H9 (cell line): ENCODE measurements at regions not wholly inside any gene's neighbourhood (a gene's known extent, or its start where the extent isn't known, plus 50 kb on each side); places are given as distances from the start of the nearest gene placed in this dataset.

Experiments
- DNase-seq: peaks from one replicate; pipeline ENCODE4 v3.0.0-alpha.2; 2017
- H2AFZ ChIP-seq: one replicate; pipeline ENCODE4 v1.6.1; 2013; ENCODE audit warnings: mild to moderate bottlenecking, low read length, control low read depth, moderate library complexity
- H2AK5ac ChIP-seq: 2 replicates; pipeline ENCODE4 v1.6.1; 2013; ENCODE audit warnings: low read length, control low read depth, mixed read lengths; ENCODE audit not compliant: insufficient read length
- H2BK120ac ChIP-seq: one replicate; pipeline ENCODE4 v1.6.1; 2013; ENCODE audit warnings: low read depth, mild to moderate bottlenecking, low read length, control low read depth, inconsistent platforms; ENCODE audit not compliant: poor library complexity, severe bottlenecking
- H2BK12ac ChIP-seq: 2 replicates; pipeline ENCODE4 v1.6.1; 2013; ENCODE audit warnings: low read length, control low read depth, mixed read lengths, low read depth; ENCODE audit not compliant: insufficient read length
- H2BK15ac ChIP-seq: 2 replicates; pipeline ENCODE4 v1.6.1; 2013; ENCODE audit warnings: low read depth, low read length, control low read depth
- H2BK20ac ChIP-seq: one replicate; pipeline ENCODE4 v1.6.1; 2013; ENCODE audit warnings: low read depth, mild to moderate bottlenecking, low read length, control low read depth, inconsistent platforms; ENCODE audit not compliant: poor library complexity, severe bottlenecking
- H2BK5ac ChIP-seq: 2 replicates; pipeline ENCODE4 v1.6.1; 2013; ENCODE audit warnings: low read length, control low read depth, mixed read lengths; ENCODE audit not compliant: insufficient read length
- H3K14ac ChIP-seq: 2 replicates; pipeline ENCODE4 v1.6.1; 2013; ENCODE audit warnings: low read length, control low read depth; ENCODE audit not compliant: insufficient read depth
- H3K18ac ChIP-seq: 2 replicates; pipeline ENCODE4 v1.6.1; 2013; ENCODE audit warnings: low read depth, mild to moderate bottlenecking, mixed read lengths, low read length, control low read depth; ENCODE audit not compliant: insufficient read length
- H3K23ac ChIP-seq: 2 replicates; pipeline ENCODE4 v1.6.1; 2013; ENCODE audit warnings: low read length, control low read depth, mixed read lengths, low read depth; ENCODE audit not compliant: insufficient read length
- H3K23me2 ChIP-seq: 2 replicates; pipeline ENCODE4 v1.6.1; 2013; ENCODE audit warnings: low read depth, mild to moderate bottlenecking, mixed read lengths, low read length, control low read depth; ENCODE audit not compliant: insufficient read length, poor library complexity, severe bottlenecking
- H3K27ac ChIP-seq: 2 replicates; pipeline ENCODE4 v1.5.1; 2013; ENCODE audit warnings: low read length, control low read depth, mixed read lengths, low read depth; ENCODE audit not compliant: insufficient read length
- H3K27me3 ChIP-seq: 2 replicates; pipeline ENCODE4 v1.6.1; 2013; ENCODE audit warnings: low read length, control low read depth, inconsistent platforms; ENCODE audit not compliant: insufficient read depth
- H3K4ac ChIP-seq: 2 replicates; pipeline ENCODE4 v1.6.1; 2013; ENCODE audit warnings: low read depth, mild to moderate bottlenecking, control low read depth, inconsistent platforms, low read length, moderate library complexity
- H3K4me1 ChIP-seq: 2 replicates; pipeline ENCODE4 v1.6.1; 2013; ENCODE audit warnings: low read length, control low read depth, inconsistent platforms; ENCODE audit not compliant: insufficient read depth
- H3K4me2 ChIP-seq: 2 replicates; pipeline ENCODE4 v1.6.1; 2013; ENCODE audit warnings: low read length, control low read depth, mixed read lengths; ENCODE audit not compliant: insufficient read length, insufficient read depth
- H3K56ac ChIP-seq: 2 replicates; pipeline ENCODE4 v1.6.1; 2013; ENCODE audit warnings: low read depth, mild to moderate bottlenecking, mixed read lengths, low read length, control low read depth; ENCODE audit not compliant: insufficient read length
- H3K79me1 ChIP-seq: 2 replicates; pipeline ENCODE4 v1.6.1; 2013; ENCODE audit warnings: low read depth, mild to moderate bottlenecking, moderate library complexity, low read length, control low read depth, inconsistent platforms; ENCODE audit not compliant: insufficient read depth, poor library complexity, severe bottlenecking
- H3K79me2 ChIP-seq: 2 replicates; pipeline ENCODE4 v1.6.1; 2013; ENCODE audit warnings: low read length, control low read depth, inconsistent platforms; ENCODE audit not compliant: insufficient read depth
- H3K9ac ChIP-seq: 2 replicates; pipeline ENCODE4 v1.6.1; 2013; ENCODE audit warnings: low read length, control low read depth, mixed read lengths; ENCODE audit not compliant: insufficient read length; ENCODE audit errors: extremely low read depth
- H3K9me3 ChIP-seq: one replicate; pipeline ENCODE4 v1.6.1; 2013; ENCODE audit warnings: low read depth, low read length, inconsistent platforms; ENCODE audit not compliant: control insufficient read depth
- H3T11ph ChIP-seq: one replicate; pipeline ENCODE4 v1.6.1; 2013; ENCODE audit warnings: mild to moderate bottlenecking, low read length, control low read depth, inconsistent platforms
- H4K20me1 ChIP-seq: one replicate; pipeline ENCODE4 v1.6.1; 2013; ENCODE audit not compliant: control insufficient read depth, insufficient read length, insufficient read depth
- H4K5ac ChIP-seq: 2 replicates; pipeline ENCODE4 v1.6.1; 2013; ENCODE audit warnings: low read depth, mild to moderate bottlenecking, mixed read lengths, low read length, control low read depth; ENCODE audit not compliant: insufficient read length
- H4K8ac ChIP-seq: replicated peaks from 2 replicates; pipeline ENCODE4 v1.6.1; 2013; ENCODE audit warnings: low read length, control low read depth, mixed read lengths, low read depth; ENCODE audit not compliant: insufficient read length
- H4K91ac ChIP-seq: 2 replicates; pipeline ENCODE4 v1.6.1; 2013; ENCODE audit warnings: low read depth, mild to moderate bottlenecking, moderate library complexity, mixed read lengths, low read length, control low read depth; ENCODE audit not compliant: insufficient read length
- H3K27ac Mint-ChIP-seq, 3 experiments: 2 replicates in 2 of 3; 3 replicates in 1 of 3; pipeline ENCODE4 v1.8.0; 2020 to 2021; ENCODE audit warnings: mixed read lengths in 3 of 3, mild to moderate bottlenecking in 1 of 3, moderate library complexity in 1 of 3
- H3K27me3 Mint-ChIP-seq: 2 replicates; pipeline ENCODE4 v1.8.0; 2021; ENCODE audit warnings: low read depth, mild to moderate bottlenecking, moderate library complexity, mixed read lengths
- H3K36me3 Mint-ChIP-seq, 3 experiments: 2 replicates in 2 of 3; 3 replicates in 1 of 3; pipeline ENCODE4 v1.8.0; 2020 to 2021; ENCODE audit warnings: low read depth in 3 of 3, mixed read lengths in 3 of 3; ENCODE audit not compliant: insufficient read depth in 1 of 3
- H3K4me1 Mint-ChIP-seq, 2 experiments: 2 replicates each; pipeline ENCODE4 v1.8.0; 2020; ENCODE audit warnings: mixed read lengths in 2 of 2
- H3K4me3 Mint-ChIP-seq, 2 experiments: 2 replicates in 1 of 2; 3 replicates in 1 of 2; pipeline ENCODE4 v1.8.0; 2020 to 2021; ENCODE audit warnings: mild to moderate bottlenecking in 2 of 2, mixed read lengths in 2 of 2, moderate library complexity in 1 of 2
- H3K9me3 Mint-ChIP-seq, 2 experiments: 2 replicates in 1 of 2; 3 replicates in 1 of 2; pipeline ENCODE4 v1.8.0; 2020; ENCODE audit warnings: mild to moderate bottlenecking in 2 of 2, mixed read lengths in 2 of 2, moderate library complexity in 1 of 2
- CTCF ChIP-seq: fragments of 200-600 bp; sonication (generic); conservative IDR thresholded peaks from 3 replicates; pipeline ENCODE4 v1.8.0; 2021; ENCODE audit warnings: antibody characterized with exemption, mild to moderate bottlenecking
- WGBS: extraction: QIAGEN DNeasy Blood & Tissue Kit; methylation state at CpG from one replicate; pipeline ENCODE4 v1.1.7; 2013; ENCODE audit warnings: missing lambda C conversion rate, low lambda C conversion rate, mixed read lengths; ENCODE audit not compliant: insufficient read length; ENCODE audit errors: extremely low coverage; 5-methylcytosine and 5-hydroxymethylcytosine counted together

GRCh38 chr9:86525182-86525581, 171.0 kb upstream of the TUT7 start:
- no peak overlapping the region for H2AFZ ChIP-seq
- no CpG with 5 or more reads among the region's 5 CpGs for WGBS

More at GRCh38 chr9:86525182-86525581, 171.0 kb upstream of the TUT7 start:
- Histone ChIP-seq H3K27me3 (no peaks in the 10 kb centered on the region), H3K27ac (no peak overlapping the region), H2AK5ac (no peak overlapping the region), H3K4me1 (no peaks in the 10 kb centered on the region), H4K8ac (no peak overlapping the region), H3K79me2 (no peaks in the 10 kb centered on the region), H3K4ac (no peak overlapping the region), H3K79me1 (no peaks in the 10 kb centered on the region), H3K4me2 (no peak overlapping the region), H3K23ac (no peak overlapping the region), H3K18ac (no peak overlapping the region), H3K9me3 (no peaks in the 10 kb centered on the region), H3K23me2 (no peaks in the 10 kb centered on the region), H2BK15ac (no peak overlapping the region), H2BK120ac (no peak overlapping the region), H4K20me1 (no peaks in the 10 kb centered on the region), H2BK12ac (no peak overlapping the region), H3K14ac (no peak overlapping the region), H4K91ac (no peak overlapping the region), H2BK5ac (no peak overlapping the region), H2BK20ac (no peak overlapping the region), H4K5ac (no peak overlapping the region), H3K56ac (no peak overlapping the region), H3T11ph (no peak overlapping the region), H3K9ac (no peak overlapping the region)
- no peaks in the 10 kb centered on the region for H3K9me3 Mint-ChIP-seq
- peaks cover 3 to 6% of the 10 kb centered on the region in 2 experiments for H3K4me1 Mint-ChIP-seq
- H3K27me3 Mint-ChIP-seq, result no peaks in the 10 kb centered on the region
- no peak overlapping the region for H3K4me3 Mint-ChIP-seq
- no peak for TF ChIP-seq CTCF
- no peaks in the 10 kb centered on the region for H3K36me3 Mint-ChIP-seq
- no peak for DNase-seq
- no peak overlapping the region for H3K27ac Mint-ChIP-seq
